B cell (primary cell): ENCODE measurements at regions not wholly inside any gene's neighbourhood (a gene's known extent, or its start where the extent isn't known, plus 50 kb on each side); places are given as distances from the start of the nearest gene placed in this dataset.

Experiments used
- CTCF ChIP-seq: fragments of 200-600 bp; IDR thresholded peaks from one replicate; pipeline ENCODE4 v1.8.0; 2022; ENCODE audit warnings: antibody characterized with exemption, mild to moderate bottlenecking
- EZH2 ChIP-seq: IDR thresholded peaks from 2 replicates; pipeline ENCODE4 v1.6.1; 2012; ENCODE audit warnings: borderline replicate concordance, low read depth, mild to moderate bottlenecking, moderate library complexity, low read length; ENCODE audit not compliant: insufficient read depth, poor library complexity, severe bottlenecking

GRCh38 chr9:1647776-1648175 lies 367.4 kb upstream of the SMARCA2 start:
- TF ChIP-seq CTCF, result no peak
- no peak for TF ChIP-seq EZH2
